CD4-positive, alpha-beta T cell treated with Interleukin-15 for 1 hour (primary cell): ENCODE measurements at regions not wholly inside any gene's neighbourhood (a gene's known extent, or its start where the extent isn't known, plus 50 kb on each side); places are given as distances from the start of the nearest gene placed in this dataset.
"Not testable (repeated sequence)": the region's sequence is repeated elsewhere in the genome, so short reads cannot be mapped to it uniquely, and the experiment has no call there.

Experiments
- DNase-seq: peaks from one replicate; pipeline ENCODE4 v3.0.0-alpha.2; 2020

GRCh38 chr11:29616611-29617010, 400.2 kb downstream of the KCNA4 start:
- no peak for DNase-seq

- no peak for DNase-seq
Measured at GRCh38 chr11:29612423-29612822, 404.4 kb downstream of the KCNA4 start.

DNA sequence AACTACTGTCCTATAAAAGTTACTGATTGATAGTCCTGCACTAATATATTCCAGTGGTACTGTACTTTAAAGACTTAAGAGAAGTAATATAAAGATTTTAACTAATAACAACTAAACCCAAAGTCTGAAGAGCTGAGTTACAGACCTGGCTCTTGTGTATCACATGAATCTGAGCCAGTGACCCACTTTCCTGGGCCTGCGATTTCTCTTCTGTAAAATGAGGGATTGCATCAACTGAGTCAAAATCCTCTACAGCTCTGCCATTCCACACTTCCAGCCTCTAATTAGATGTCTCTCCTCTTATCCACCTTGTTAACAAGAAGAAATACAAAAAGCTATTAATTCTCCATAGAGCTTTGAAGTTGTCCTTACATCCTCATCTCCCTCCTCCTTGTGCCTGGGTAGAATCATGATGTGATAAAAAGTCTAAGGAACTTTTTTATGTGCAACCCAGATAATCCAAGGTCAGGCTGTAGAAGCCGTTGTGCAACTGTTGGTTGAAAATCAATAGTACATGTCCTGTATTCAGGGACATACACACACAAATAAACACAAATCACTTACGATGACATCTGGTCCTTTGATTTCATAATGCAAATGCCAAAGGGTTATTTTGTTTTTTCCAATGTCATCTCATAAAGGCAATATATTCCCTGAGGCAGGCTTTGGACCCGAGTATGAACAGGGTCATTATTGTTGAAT, 410.3 kb downstream of the KCNA4 start:
- no peak for DNase-seq

GRCh38 chr11:29600151-29600575, 416.7 kb downstream of the KCNA4 start:
- not testable (repeated sequence) for DNase-seq

- DNase-seq: no peak
Measured at GRCh38 chr11:29584342-29584741, 432.5 kb downstream of the KCNA4 start.

DNA sequence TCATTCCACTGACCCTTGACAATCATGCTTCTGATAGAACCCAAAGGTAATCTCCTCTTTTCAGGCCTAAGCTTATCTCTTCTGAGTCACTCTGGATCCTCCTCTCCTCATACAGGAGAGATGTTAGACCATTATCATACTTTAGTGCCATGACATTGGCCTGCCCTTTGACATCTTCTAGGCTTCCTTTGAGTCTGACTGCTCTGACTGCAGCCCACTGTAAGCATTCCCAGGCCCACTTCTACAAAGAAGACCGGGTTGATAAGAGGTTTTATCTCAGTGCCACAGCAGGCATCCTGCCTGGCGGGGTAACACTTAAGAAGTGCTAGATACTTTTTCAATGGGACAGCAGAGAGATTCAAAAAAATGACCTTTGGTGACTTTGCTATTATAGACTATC, 438.0 kb downstream of the KCNA4 start:
- no peak for DNase-seq

- DNase-seq: no peak
Measured at GRCh38 chr11:29564486-29564885, 452.3 kb downstream of the KCNA4 start.

DNA sequence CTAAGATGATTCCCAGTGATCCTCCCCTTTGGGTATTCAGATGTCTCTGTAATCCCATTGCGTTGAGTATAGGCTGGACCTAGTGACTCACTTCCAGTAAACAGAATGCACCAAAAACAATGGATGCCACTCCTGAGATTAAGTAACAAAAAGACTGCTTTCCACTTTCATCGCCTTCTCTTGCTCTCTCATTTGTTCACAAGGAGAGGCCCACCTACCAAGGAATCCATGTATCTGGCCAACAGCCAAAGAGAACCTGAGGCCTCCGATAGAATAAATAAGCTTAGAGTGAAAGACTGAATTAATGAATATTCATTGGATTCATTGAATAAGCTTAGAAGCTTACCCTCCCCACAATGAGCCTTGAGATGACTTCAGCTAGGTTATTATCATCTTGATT, 454.6 kb downstream of the KCNA4 start:
- DNase-seq: no peak

DNA sequence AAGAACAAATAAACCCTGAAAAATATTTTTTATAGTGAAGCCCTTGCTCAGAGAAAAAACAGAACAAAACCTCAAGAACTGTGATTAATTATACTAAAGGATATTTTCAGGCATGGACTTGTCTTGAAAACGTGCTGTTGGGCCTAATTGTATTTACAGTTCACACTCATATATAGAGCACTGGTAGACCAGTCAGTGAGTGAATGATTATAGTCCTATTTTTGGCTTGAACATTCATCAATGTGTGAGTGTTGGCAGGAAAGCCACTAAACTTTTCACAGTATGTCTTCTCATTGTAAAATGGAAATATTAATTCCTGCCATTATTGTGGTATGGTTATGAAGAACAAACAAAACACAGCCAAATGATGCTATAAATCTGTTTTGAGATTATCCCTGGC, 462.8 kb downstream of the KCNA4 start:
- no peak for DNase-seq

GRCh38 chr11:29538339-29539036, 478.3 kb downstream of the KCNA4 start:
- DNase-seq: no peak

DNA sequence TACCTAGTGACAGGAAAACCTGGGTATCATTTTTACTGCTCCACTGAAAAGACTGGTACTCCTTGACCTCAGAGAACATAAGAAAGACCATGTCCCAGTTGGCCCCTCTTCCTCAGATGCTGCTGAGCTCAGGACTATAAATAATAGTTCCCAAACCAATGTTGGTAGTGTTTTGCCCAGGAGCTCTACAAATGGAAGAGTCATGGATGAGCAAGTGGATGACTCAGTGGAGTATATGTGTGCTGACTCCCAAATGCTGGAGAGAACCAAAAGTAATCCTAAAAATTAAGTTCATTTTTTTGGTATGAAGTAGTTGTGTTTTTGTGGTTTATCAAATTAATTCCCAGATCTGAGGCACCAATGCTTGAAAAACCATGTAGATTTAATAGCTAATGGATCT, 482.0 kb downstream of the KCNA4 start:
- DNase-seq: no peak

DNA sequence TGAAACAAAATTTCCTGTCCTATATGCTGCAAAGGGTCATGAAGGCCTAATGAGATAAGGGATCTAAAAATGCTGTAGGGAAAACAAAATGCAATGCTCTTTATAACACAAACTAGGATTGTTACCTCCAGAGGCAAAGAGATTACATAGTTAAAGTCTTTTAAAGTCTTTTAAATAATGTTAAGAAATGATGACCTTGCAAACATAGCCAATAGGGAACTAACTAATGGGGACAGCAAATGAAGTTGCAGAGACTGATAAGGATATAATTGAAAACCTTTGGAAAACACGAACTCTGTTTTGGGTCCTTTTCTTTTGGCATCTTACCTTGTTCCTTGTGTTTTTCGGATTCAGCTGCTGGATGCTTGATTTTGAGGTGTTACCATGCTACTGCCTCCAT, 485.9 kb downstream of the KCNA4 start:
- no peak for DNase-seq

GRCh38 chr11:29527391-29527936, 489.4 kb downstream of the KCNA4 start:
- peak; percentile 34 for DNase-seq

- peak; percentile 48 for DNase-seq
Measured at GRCh38 chr11:29518389-29519174, 498.2 kb downstream of the KCNA4 start.

GRCh38 chr11:29511394-29511793, 505.4 kb downstream of the KCNA4 start:
- DNase-seq: no peak

- DNase-seq: no peak
Measured at GRCh38 chr11:29507376-29507775, 509.5 kb downstream of the KCNA4 start.

DNA sequence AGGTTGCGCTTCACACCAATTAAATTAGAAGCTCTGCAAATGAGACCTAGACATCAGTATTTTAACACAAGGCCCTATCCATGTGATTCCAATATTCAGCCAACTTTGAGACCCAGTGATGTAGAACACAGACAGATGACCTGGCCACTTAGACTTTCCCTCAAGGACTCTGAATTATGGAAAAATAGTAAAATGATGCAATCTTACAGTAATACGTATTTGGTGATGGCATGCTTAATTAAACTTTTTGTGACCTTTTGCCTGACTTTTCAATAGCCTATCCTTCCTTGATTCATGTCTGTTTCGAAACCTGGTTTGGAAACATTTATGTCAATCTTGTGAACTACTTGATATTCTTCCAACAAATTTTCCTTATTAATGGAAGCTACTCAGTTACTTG, 521.2 kb downstream of the KCNA4 start:
- DNase-seq: no peak

GRCh38 chr11:29490938-29491337, 525.9 kb downstream of the KCNA4 start:
- no peak for DNase-seq

- DNase-seq: no peak
Measured at GRCh38 chr11:29486301-29486700, 530.5 kb downstream of the KCNA4 start.

- no peak for DNase-seq
Measured at GRCh38 chr11:29485641-29486040, 531.2 kb downstream of the KCNA4 start.

DNA sequence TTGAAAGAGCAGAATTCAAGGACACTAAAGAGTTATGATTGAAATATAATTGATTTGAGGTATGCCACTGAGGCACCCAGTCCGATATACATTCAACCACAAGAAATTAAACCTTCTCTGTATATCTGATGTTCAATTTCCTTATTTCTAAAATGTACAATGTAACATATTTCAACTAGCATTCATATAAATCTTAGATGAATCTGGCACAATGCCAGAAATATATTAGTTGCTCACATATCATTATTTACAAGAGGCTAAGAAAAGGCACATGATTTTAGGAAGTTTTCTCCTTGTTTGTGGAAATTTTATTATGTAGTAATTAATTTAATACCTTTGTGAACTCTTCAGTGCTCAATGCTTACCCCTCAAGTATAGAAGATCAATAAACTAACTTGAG, 532.3 kb downstream of the KCNA4 start:
- no peak for DNase-seq

- no peak for DNase-seq
Measured at GRCh38 chr11:29483831-29484230, 533.0 kb downstream of the KCNA4 start.

- no peak for DNase-seq
Measured at GRCh38 chr11:29482510-29482909, 534.3 kb downstream of the KCNA4 start.

DNA sequence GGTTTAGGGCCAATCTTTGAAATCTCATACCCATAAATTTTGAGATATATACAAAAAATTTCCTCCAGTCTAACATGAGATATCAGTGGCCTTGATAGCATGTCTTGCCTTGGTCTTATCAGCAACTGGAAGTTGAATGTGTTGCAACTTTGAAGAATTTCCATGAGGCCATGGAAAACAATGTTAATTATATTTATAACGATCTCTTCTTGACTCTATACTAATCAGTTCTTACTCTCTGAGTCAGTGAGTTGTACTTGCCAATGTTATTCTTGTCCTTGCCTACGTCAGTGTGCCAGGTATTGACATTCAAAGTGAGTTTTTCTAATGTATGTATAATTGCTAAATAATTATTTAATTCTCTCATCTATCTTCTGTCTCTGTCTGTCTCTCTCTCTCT, 535.1 kb downstream of the KCNA4 start:
- no peak for DNase-seq
